ENCODE measurements at regions not wholly inside any gene's neighbourhood (a gene's known extent, or its start where the extent isn't known, plus 50 kb on each side); places are given as distances from the start of the nearest gene placed in this dataset.
"Not testable (repeated sequence)": the region's sequence is repeated elsewhere in the genome, so short reads cannot be mapped to it uniquely, and the experiment has no call there.

GRCh38 chr1:22334860-22335550 lies 116.6 kb upstream of the ZBTB40 start:
- Mint-ChIP-seq H3K9me3 (no peaks in the 10 kb centered on the region), H3K36me3 (no peaks in the 10 kb centered on the region)

GRCh38 chr1:22336274-22336673 lies 115.4 kb upstream of the ZBTB40 start:
- not testable (repeated sequence) for H3K36me3 Mint-ChIP-seq; H3K9me3 Mint-ChIP-seq; H3K4me3 Mint-ChIP-seq; DNase-seq (ENCODE audit: low spot score in 2 of 2, unreplicated experiment in 2 of 2); H3K27ac Mint-ChIP-seq
- Mint-ChIP-seq H3K4me1 (peaks cover 34% of the 10 kb centered on the region), H3K27me3 (ENCODE audit: low read depth) (peaks cover 23% of the 10 kb centered on the region)

More at GRCh38 chr1:22334860-22335550, 116.6 kb upstream of the ZBTB40 start:
- TF ChIP-seq CTCF (IDR thresholded peaks at IDR 0.05; ENCODE audit: unreplicated experiment): no peak
- Mint-ChIP-seq H3K27ac (no peak overlapping the region), H3K4me3 (no peak overlapping the region), H3K27me3 (ENCODE audit: low read depth) (peaks cover 16% of the 10 kb centered on the region), H3K4me1 (peaks cover 44% of the 10 kb centered on the region)
- DNase-seq (ENCODE audit: low spot score in 2 of 2, unreplicated experiment in 2 of 2): no peak

- not testable (repeated sequence) for H3K27ac Mint-ChIP-seq; H3K9me3 Mint-ChIP-seq; H3K36me3 Mint-ChIP-seq; DNase-seq (ENCODE audit: low spot score in 2 of 2, unreplicated experiment in 2 of 2); H3K4me3 Mint-ChIP-seq
- H3K4me1 Mint-ChIP-seq: peaks cover 29% of the 10 kb centered on the region
- peaks cover 23% of the 10 kb centered on the region for H3K27me3 Mint-ChIP-seq (ENCODE audit: low read depth)
These were observed 114.7 kb upstream of the ZBTB40 start for GRCh38 chr1:22336696-22337545.

GRCh38 chr1:22338071-22338765 lies 113.4 kb upstream of the ZBTB40 start:
- H3K36me3 Mint-ChIP-seq: no peaks in the 10 kb centered on the region
- peaks cover 27% of the 10 kb centered on the region for H3K4me1 Mint-ChIP-seq
- H3K27me3 Mint-ChIP-seq (ENCODE audit: low read depth): peaks cover 32% of the 10 kb centered on the region
- no peak for DNase-seq (ENCODE audit: low spot score in 2 of 2, unreplicated experiment in 2 of 2)
- no peak for TF ChIP-seq CTCF (IDR thresholded peaks at IDR 0.05; ENCODE audit: unreplicated experiment)
- H3K27ac Mint-ChIP-seq: no peak overlapping the region
- no peak overlapping the region for H3K4me3 Mint-ChIP-seq
- H3K9me3 Mint-ChIP-seq: no peaks in the 10 kb centered on the region

GRCh38 chr1:22339237-22339636 lies 112.4 kb upstream of the ZBTB40 start:
- DNase-seq (ENCODE audit: low spot score in 2 of 2, unreplicated experiment in 2 of 2): no peak
- no peaks in the 10 kb centered on the region for H3K9me3 Mint-ChIP-seq
- no peak overlapping the region for H3K27ac Mint-ChIP-seq
- H3K4me1 Mint-ChIP-seq: peaks cover 28% of the 10 kb centered on the region
- H3K36me3 Mint-ChIP-seq: no peaks in the 10 kb centered on the region
- peaks cover 42% of the 10 kb centered on the region for H3K27me3 Mint-ChIP-seq (ENCODE audit: low read depth)
- no peak overlapping the region for H3K4me3 Mint-ChIP-seq
- no peak for TF ChIP-seq CTCF (IDR thresholded peaks at IDR 0.05; ENCODE audit: unreplicated experiment)

- H3K27me3 Mint-ChIP-seq (ENCODE audit: low read depth): peaks cover 47% of the 10 kb centered on the region
- H3K36me3 Mint-ChIP-seq: no peaks in the 10 kb centered on the region
- no peak overlapping the region for H3K4me3 Mint-ChIP-seq
- H3K27ac Mint-ChIP-seq: no peak overlapping the region
- peaks cover 24% of the 10 kb centered on the region for H3K4me1 Mint-ChIP-seq
- no peaks in the 10 kb centered on the region for H3K9me3 Mint-ChIP-seq
- DNase-seq (ENCODE audit: low spot score in 2 of 2, unreplicated experiment in 2 of 2): no peak
- no peak for TF ChIP-seq CTCF (IDR thresholded peaks at IDR 0.05; ENCODE audit: unreplicated experiment)
These were observed 111.6 kb upstream of the ZBTB40 start for GRCh38 chr1:22340066-22340465.

Data from mesothelial cell of epicardium (in vitro differentiated cells).